GM12874 (cell line): ENCODE measurements at regions not wholly inside any gene's neighbourhood (a gene's known extent, or its start where the extent isn't known, plus 50 kb on each side); places are given as distances from the start of the nearest gene placed in this dataset.

Experiments
- TF ChIP-seq, protein P1 (sequence below): IDR thresholded peaks from 2 replicates; pipeline ENCODE4 v1.5.1; 2011; ENCODE audit warnings: low read depth, mild to moderate bottlenecking, control low read depth, low read length, moderate library complexity; ENCODE audit not compliant: insufficient read depth

DNA sequence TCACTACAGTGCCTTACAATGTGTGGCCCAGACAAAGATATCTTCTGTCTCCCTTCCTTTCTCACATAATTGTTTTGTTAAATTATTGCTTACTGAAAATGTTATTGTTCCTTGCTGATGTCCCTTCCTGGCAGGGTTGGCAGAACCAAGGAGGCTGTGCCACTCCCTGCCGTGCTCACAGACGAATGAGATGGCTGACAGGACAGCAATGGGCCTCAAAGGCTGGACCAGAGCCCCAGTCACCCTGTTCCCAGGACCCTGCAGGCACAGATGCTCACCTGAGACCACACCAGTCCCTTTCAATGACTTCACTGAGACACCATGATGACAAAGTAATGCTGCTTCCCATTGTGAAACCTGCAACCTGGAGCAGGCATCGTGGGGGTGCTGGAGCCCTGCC, 375.1 kb downstream of the HACE1 start:
- TF ChIP-seq, protein P1, sequence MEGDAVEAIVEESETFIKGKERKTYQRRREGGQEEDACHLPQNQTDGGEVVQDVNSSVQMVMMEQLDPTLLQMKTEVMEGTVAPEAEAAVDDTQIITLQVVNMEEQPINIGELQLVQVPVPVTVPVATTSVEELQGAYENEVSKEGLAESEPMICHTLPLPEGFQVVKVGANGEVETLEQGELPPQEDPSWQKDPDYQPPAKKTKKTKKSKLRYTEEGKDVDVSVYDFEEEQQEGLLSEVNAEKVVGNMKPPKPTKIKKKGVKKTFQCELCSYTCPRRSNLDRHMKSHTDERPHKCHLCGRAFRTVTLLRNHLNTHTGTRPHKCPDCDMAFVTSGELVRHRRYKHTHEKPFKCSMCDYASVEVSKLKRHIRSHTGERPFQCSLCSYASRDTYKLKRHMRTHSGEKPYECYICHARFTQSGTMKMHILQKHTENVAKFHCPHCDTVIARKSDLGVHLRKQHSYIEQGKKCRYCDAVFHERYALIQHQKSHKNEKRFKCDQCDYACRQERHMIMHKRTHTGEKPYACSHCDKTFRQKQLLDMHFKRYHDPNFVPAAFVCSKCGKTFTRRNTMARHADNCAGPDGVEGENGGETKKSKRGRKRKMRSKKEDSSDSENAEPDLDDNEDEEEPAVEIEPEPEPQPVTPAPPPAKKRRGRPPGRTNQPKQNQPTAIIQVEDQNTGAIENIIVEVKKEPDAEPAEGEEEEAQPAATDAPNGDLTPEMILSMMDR, result no peak

DNA sequence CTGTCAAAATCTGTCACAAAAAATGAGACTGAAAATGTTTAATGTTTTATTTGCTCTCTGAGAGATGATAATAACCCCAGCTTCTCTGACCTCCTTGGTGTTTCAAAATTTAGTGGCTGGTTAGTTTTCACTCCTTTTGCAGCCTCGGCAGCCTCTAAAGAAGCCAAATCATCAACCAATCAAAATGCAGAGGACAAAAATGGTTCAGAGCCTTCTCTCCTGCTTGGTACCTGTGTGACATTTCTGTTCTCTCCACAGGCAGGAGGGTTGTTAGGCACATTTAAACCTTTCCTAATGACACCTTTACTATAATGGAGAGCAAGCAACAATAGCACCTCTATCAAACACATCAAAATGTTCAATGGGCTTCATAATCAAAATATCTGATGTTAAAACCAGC, 375.5 kb downstream of the HACE1 start:
- TF ChIP-seq, protein P1, result no peak

DNA sequence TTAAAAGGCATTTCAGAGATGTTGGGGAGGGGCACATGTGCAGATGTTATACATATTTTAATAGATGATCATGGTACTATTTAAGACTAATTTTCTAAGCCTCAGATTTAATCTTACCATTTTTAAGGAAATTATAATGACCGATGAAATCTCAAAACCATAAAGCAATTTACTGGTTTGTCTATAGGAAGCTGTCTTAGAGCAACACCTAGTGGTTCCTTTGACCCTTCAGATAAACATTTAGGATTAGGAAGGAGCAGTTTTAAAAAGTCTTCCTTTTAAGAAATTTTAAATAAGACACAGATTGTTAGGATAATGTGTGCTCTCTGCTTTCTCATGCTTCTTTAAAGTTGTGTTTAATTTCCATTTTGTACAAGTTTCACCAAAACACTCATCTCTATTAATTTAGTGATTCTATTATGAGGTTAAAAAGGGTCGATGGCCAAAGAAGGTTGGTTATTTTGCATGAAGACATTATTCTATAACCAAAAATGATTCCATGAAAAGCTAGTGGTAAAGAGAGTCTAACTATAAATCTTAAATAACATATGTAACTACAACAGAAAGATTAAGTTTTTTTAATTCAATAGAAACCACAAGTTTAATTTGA, 376.4 kb downstream of the HACE1 start:
- TF ChIP-seq, protein P1, result no peak

DNA sequence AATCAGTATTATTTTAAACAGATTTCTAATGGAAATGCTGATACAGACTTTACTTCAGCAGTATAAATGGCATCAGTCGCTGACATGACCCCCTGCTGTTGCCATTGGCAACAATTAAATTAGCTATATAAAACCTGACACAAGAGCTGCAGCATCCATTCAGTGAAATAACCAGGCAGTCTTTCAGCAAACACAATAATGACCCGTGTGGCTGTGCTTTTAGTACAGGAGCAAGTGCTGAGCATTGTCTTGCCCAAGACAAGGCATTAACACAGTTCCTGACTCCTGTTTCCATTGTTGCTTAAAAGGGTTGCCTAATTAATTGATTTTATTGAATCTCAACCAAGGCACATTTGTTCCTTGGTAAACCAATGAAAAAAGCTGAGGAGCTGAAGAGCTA, 382.1 kb downstream of the HACE1 start:
- TF ChIP-seq, protein P1, result no peak

DNA sequence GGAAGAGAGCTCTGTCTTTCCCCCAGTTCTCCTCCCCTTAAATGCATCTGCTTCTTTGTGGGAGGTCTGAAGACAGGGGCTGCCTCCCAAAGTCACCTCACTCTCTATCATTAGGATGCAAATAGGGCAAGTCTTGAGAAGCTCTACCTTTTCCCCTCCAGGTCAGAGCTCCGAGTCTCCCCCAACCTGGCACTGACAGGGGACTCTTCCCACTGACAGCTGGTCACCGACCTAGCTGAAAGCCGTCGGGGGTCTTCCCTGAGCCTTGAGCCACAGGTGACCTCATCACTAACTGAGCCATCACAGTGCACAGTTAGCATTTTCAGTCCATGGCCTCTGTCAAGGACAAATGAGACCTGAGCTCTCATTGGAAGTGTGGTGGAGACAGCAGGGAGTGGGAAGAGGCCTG, 386.7 kb downstream of the HACE1 start:
- TF ChIP-seq, protein P1, result no peak

DNA sequence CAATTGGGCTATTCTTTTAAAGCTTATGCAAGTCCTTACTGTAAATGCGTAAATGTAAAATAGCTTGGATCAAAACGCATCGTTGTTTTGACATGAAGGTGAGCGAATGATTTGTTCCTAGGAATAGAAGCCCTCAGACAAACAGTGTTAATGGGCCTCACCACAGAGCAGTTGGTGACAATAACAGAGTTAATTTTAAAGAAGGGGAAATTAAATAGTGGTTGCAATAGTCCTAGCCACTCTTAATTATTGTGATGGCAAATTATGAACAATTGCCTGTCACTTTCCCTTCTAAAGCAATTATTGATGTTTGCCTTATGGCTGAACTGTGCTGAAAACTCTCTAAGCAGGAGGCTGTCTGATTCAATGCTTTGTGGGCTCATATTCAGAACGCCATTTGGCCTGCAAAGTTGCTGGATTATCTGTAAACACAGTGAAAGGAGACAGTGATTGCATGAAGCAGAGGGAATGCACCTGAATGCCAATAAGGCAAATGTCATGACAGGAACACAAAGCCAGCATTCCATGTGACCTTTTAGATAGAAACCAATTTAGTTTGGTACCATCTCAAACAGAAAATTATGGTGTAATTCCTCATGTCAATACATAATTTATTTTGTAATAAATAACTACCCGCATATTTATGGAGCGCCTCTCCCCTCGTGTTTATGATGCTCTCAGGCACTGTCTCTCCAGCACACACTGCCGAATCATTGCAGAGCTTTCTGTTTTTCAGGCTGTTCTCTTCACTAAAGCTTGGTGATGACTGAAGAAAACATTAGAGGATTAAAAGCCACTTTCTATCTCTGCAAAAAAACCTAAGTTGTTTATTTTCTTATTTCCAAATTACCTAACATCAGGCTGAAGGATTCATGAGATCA, 387.5 kb downstream of the HACE1 start:
- TF ChIP-seq, protein P1, result no peak

DNA sequence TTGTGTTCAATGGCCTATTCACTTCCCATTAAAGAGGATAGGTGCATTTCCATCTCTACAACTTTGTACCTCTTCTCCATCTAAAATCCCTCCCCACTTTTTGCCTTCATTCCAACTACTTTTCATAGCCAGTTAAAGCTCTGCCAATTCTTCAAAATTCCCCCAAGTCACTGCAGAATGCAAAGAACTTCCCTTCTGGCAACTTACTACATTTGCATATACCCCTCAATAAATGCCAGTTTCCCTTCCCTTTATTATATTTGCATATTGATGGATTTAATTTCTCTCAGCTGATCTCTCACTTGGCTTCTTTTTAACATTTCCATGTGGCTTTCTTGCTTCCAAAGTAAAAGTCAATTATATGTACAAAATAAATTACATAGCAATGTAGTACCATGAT, 393.4 kb downstream of the HACE1 start:
- TF ChIP-seq, protein P1, result no peak
